Activated CD4-positive, alpha-beta T cell treated with anti-CD3 and anti-CD28 coated beads for 4 hours (primary cell): ENCODE measurements at regions not wholly inside any gene's neighbourhood (a gene's known extent, or its start where the extent isn't known, plus 50 kb on each side); places are given as distances from the start of the nearest gene placed in this dataset.
"Not testable (repeated sequence)": the region's sequence is repeated elsewhere in the genome, so short reads cannot be mapped to it uniquely, and the experiment has no call there.

Experiments
- DNase-seq, 2 donors: peaks; one replicate each; pipeline ENCODE4 v3.0.0-alpha.2; 2020

DNA sequence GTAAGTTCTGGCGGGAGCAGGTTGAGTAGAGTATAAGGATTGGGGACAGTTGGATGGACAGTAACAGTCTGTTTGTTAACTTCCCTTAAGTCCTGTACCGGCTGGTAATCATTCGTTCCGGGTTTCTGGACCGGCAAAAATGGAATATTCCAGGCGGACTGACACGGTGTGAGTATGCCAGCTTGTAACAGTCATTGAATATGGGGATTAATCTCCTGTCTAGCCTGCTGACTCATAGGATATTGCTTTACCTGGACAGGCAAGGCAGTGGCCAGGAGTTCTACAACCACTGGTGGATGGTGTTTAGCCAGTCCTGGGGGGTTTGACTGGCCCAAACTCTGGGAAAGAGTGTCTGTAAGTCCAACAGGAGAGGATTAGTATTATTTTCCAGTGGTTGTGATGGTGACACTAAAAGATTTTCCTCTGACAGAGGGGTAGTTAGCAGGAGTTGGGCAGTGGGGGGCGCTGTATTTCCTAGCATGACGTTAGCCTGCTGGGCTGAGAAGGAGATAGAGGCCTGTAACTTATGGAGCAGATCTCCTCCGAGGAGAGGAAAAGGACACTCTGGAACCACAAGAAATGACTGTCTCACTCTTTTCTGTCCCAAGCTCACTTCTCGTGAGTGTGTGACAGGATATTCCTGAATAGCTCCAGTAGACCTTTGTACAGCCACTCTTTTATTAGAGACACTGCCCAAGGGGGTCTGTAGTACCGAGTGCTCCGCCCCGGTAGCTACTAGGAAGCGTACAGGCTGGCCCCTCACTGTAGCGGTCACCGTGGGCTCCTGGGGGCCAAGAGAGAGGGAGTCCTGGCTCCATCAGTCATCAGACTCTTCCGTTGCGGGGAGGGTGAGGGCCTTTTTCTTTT, 152.2 kb downstream of the TRIM27 start:
- DNase-seq = no peak

DNA sequence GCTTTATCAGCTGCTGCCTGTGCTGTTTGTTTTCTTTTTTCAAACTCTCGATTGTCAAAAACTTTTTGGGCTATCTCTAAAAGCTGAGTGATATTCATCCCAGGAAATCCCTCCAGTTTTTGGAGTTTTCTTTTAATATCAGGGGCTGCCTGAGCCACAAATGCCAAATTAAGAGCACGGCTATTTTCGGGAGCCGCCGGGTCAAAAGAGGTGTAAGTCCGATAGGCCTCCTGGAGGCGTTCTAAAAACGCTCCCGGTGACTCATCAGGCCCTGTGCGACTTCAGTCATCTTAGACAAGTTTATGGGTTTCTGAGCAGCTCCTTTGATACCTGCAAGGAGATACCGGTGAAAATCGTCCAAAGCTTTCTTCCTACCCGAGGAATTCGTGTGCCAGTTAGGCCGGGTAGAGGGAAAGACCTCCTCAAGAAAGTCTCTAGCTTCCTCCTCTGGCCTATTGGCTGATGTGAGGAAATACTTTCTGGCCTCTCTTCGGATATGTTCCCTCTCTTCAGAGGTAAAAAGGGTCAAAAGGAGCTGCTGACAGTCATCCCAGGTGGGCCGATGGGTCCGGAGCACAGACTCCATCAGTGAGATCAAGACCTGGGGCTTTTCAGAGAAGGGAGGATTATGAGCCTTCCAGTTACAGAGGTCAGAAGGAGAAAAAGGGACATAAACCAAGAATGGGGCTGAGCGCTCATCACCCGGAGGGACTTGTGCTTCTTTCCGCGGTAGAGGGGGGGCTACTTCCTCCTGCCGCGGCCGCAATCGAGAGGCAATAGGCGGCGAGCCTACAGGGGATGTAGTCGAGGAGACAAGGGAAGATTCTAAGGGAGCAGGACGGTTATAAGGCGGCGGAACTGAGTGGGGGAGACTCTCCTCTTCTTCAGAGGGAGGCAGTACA, 151.1 kb downstream of the TRIM27 start:
- DNase-seq = no peak

DNA sequence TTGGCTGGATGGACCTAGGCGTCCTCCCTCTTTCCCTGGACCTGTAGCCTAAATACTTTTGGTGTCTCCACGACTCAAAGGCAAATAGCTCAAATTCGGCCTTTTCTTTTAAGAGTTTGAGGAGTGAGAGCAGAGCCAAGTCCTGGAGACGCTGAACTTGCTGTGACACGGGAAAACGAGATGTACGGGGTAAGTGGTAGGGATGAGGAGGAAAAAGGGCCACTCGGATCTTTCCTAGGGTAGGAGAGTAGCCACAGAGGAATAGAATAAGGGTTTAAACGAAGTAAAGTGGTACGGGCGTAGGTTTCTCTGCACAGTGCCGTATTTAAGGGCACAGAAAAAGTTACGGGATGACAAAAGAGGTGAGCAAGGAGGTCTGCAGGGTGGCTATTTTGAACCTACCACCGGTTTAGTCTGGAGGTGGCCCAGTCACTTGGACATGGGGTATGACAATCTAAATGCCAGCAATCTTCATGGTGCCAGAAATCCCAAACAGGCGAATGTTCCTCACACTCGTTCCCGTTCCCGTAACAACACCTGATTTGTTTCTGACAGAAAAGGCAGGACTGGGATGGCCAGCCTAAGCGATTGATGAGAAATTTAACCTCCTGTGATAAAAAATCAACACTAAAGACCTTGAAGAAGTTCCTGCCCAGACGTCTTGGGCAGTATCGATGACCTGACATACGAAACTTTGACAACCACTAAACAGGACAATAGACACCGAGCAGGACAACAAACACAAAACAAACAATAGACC, 149.3 kb downstream of the TRIM27 start:
- DNase-seq = no peak

DNA sequence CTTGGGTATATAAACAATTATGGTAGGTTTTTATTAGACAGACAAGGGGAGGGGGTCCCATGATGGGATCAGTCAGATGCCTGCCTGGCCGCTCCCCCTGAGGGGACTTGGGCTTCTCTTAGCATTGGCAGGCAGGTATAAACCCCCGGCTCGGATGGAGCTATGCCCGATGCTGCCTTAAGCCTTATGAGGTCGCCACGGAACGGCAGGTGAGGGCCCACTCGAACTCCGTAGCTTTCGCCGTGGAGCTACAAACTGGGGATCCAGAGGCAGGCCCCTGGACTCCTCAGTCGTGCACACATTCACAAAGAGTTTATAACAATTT, 148.8 kb downstream of the TRIM27 start:
- DNase-seq = no peak

DNA sequence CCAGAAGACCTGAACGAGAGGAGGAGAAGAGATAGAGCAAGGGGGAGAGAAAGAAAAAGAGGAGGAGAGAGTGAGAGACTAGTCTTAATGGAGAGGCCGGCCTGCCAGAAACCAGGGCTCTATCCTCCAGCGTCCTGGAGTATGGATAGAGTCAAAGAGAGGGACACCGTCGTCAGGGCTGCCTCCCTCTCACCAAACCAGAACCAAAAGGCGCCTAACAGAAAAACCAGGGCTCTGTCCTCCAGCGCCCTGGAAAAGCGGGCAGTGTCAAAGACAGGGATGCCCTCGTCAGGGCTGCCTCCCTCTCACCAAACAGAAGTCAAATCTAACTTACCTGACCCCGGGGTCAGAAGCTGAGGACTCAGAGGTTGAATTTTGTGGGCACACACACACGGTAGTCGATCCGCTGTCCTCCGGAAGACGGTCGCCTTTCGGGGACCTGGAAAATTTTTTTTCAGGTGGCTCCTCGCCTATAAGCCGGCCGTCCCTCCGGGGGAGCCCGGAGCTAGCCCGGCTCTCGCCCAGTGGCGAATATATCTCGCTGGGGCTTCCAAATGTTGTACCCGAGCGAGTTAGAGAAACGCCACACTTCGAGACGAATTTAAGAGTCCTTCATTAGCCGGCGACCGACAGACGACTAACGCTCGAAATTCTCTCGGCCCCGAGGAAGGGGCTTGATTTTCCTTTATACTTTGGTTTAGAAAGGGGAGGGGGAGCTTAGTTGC, 148.2 kb downstream of the TRIM27 start:
- DNase-seq = no peak

DNA sequence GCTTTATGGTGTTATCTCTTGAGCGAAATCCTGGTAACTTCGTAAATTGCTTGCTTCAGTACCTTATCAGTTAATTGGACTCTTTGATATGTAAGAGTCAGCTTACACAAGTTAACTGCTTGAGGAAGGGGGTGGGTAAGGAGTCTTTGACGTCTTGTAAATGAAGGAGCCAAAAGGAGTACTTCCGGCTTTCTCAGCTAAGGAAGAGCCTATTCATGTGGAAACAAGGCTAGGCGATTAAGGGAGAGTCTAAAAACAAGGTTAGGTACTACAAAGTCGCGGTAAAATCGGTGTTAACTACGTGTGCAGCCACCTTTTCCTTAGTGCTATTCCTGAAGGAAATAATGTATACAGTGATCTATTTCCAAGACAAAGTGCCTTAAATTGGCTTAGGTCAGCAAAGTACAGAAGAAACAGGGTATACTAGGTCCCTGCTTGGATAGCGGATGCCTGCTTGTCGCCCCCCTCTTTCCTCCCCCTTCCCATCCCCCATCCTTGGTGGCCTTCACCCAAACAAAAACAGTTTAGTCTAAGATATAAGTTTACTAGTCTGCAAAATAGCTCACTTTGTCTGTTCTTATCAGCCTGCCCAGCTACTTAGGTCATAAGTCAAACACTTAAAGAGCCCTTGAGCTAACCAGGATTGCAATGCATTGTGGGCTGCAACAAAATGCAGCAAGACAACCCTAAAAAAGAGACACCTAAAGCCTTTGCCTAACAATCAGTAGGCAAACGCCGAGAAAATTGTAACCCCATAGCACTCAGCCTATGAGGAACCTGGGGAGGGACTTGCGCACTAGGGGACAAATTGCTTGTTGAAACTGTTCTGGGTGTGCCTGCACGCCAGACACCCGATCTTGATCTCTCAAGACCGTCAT, 147.3 kb downstream of the TRIM27 start:
- no peak for DNase-seq

DNA sequence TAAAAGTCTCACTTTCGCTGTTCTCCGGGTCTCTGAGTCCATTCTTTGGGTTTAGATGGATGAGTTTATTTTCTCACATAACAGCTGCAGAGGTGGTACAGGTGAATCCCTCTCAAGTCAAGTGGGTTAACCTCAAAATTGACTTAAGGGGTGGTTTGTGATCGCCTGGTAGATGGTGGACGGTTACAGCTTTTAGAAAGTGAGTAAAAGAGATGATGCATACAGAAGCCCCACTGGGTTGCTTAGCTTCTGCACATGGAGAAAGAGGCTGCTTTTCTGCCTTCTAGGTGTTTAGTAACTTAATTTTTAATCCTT, 146.7 kb downstream of the TRIM27 start:
- no peak for DNase-seq

DNA sequence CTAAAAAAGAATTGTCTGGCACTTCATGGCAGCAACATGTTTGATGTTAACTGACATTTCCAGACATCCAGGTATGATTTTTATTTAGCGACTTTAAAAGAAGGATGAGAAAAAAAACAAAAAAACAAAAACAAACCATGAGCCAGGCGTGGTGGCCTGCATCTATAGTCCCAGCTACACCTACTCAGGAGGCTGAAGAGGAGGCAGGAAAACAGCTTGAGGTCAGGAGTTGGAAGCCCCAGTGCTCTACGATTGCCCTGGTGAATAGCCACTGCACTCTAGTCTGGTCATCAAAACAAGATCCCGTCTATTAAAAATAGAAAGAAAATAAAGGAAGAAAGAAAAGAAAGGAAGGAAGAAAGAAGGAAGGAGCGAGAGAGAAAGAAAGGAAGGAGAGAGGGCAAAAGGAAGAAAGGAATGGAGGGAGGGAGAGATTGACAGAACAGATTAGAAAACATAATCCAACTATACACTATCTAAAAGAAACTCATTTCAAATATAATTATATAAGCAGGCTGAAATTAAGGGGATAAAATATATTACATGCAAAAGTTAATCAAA, 141.6 kb downstream of the TRIM27 start:
- DNase-seq = no peak

DNA sequence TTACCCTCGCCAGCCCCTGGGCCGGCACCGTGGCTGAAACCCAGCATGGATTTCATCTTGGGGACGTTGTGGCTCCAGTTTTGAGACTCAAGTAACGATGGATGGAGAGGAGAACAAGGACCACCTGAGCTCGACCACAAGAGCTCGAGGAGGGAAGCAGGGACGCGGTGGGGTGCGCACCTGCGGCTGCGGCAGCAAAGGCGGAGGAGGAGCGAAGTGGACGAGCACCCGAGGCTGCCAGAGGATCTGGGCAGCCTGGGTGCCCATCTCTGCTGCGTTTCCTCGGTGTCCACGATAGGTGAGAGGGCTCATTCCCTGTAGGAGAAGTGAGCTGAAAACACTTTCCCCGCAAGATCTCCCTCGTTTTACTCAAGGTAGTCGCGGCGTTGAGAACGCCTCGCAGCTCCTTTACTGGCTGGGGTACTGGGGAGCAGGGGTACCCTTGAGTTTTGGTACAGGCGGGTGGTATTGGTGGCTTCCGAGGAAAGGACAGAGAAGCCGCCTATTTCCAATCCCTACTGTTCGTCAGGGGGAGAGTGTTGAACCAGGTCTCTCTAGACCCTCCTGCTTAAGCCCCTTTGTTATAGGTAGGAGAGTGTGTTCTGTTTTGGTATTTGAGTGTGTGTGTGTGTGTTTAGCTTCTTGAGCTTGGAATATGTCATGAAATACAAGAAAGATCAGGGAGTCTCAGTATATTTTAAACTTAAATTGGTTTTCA, 137.7 kb downstream of the TRIM27 start:
- no peak for DNase-seq

DNA sequence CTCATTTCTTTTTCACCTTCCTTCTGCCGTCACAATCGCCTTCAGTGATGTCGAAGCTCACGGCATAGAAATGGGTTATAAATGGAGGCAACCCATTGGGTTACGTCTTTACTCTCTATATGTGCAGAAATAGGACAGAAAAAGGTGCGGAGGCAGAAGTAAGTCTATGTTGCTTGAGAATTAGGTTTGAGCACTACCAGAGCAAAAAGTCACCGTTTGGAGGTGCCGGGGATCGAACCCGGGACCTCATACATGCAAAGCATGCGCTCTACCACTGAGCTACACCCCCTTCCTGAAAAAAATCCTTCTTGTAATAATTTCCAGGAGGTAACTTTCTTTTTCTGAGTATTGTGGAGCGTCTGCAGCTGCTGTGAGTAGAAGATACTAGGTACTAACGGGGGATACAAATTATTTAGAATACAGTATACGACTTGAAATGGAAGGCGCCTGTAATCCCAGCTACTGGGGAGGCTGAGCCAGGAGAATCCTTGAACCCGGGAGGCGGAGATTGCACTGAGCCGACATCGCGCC, 134.2 kb downstream of the TRIM27 start:
- no peak for DNase-seq

DNA sequence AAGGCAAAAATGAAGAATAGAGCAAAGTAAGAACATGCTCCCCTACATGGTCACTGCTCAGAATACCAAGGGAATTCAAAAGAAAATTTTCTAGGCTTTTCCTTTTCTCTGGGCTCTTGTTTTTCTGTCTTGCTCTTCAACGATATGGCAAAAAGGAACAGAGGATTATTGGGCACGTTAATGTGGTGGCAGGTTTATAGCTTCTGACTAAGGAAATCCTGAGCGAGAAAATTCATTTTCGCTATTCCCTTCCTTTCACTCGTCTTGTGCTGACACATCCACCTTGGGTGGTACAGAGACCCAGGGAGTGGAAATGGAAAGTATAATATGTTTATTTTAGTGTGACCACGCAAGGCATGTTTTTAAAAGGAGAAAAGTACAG, 132.8 kb downstream of the TRIM27 start:
- DNase-seq = no peak

DNA sequence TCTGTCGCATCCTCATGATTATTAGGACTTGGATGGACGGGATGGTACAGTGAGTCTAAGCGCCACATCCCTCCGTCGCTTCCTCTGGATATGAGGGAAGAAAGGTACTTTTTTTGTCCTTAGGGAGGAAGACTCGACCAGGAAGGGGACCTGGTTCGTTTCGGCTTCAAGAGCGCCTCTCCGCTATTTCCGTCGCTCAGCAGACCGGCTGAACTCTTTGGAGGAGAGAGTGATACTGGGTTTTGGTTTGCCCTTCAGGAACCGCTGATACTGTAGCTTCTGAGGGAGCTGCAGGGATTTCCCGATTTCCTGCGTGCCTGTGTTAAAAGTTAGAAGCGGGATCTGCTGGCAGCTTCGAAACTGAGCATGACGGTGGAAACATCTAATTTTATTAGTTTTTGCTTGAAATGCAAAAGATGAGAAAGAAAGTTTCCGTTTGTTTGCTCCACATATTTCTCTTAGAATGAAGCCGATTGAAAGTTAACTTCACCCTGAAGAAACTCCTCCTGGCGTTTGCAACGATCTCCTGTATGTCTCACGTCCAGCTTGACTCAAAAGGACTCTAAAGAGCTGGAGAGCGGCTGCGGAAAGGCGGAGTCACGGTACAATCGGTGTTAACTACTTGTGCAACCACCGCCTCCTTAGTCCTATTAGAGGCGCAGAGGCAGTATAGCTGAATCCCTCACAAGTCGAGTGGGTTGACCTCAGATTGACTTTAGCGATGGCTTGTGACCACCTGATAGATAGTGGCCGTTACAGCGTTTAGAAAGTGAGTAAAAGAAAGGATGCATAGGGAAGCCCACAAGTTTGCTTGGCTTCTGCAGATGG, 129.4 kb downstream of the TRIM27 start:
- no peak for DNase-seq

DNA sequence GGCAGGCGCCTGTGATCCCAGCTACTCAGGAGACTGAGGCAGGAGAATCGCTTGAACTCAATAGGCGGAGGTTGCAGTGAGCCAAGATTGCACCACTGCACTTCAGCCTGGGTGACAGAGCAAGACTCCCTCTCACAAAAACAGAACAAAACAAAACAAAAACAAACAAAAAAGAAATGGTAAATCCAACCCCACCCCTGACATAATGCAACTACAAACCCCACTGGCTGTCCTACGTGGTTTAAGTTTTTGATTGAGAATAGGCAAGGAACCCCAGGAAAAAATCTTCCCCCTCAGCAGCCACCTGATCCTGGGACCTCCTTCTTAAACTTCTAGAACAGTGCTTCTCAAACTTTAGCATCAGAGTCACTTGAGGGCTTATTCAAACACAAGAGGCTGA, 123.1 kb downstream of the TRIM27 start:
- not testable (repeated sequence) for DNase-seq

DNA sequence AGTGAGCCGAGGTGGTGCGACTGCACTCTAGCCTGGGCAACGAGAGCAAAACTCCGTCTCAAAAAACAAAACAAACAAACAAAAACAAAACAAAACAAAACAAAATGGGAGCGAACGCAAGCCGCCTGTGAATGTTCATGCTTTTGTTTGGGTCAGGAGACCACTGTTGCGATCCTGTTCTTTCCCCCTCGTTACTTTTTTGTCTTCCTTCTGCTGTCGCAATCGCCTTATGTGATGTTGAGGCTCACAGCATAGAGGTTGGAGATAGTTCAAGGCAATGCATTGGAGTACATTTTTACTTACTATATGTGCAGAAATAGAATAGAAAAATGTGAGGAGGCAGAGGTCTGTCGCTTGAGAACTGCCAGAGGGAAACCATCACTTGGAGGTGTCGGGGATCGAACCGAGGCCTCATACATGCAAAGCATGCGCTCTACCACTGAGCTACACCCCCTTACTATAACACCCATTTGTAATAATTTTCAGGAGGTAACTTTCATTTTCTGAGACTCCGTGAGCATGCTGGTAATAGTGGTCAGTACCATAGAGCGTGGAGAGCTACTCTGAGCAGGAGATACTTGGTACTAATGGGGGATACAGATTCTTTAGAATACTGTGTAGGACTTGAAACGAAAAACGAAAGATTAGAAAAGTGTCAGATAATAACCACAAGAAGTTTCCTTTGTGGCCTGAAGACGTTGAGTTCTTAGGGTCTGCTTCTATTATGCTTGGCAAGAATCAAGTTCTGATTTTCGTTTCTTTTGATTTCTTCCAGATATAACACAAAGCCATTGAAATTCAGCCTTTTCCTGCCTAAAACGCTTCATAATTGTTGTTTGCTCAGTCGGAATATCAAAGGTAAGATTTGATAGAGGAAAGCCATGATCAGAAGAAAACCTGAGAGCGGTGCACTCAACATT, 121.1 kb downstream of the TRIM27 start:
- no peak for DNase-seq

DNA sequence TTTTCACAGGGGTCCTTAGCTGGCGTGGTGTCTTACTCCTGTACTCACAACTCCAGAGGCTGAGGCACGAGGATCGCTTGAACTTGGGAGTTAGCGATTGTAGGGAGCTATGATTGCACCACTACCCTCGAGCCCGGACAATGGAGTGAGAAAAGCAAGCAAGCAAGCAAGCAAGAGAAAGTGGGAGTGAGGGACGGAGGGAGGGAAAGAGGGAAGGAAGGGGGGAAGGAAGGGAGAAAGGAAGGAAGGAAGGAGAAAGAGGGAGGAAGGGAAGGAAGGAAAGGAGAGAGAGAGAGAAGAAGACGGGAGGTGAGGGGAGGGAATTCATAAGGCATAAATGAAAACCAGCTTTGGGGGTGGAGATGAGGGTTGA, 120.5 kb downstream of the TRIM27 start:
- DNase-seq = no peak

DNA sequence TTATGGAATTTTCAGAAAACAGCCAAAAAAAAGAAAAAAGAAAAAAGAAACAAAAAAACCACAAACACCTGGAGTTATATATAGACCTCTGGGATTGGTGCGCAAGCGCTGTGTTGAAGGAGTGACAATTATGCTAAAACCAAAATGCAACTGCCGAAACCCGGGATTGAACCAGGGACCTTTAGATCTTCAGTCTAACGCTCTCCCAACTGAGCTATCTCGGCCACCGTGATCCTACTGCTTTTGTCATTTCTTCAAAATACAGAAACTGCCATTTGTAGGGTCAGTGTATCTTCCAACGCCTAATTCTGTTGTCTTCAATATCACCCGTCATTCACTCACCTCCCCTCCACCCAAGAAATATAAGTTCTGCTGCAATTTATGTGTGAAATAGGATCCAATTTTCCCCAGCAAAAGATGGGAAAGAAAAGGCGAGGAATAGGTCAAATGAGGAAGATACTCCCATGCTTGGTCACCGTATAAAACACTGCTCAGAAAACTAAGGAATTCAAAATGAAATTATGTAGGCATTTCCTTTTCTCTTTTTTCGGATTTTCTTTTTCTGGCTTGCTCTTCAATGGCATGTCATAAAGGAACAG, 116.0 kb downstream of the TRIM27 start:
- DNase-seq = no peak

DNA sequence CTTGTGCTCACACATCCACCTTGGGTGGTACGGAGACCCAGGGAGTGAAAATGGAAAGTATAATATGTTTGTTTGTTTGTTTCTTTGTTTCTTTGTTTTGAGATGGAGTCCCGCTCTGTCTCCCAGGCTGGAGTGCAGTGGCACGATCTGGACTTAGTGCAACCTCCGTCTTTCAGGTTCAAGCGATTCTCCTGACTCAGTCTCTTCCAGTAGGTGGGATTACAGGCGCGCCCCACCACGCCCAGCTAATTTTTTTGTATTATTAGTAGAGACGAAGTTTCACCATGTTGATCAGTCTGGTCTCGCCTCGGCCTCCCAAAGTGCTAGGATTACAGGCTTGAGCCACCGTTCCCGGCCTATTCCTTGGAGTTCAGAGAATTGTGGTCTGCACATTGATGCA, 115.4 kb downstream of the TRIM27 start:
- no peak for DNase-seq
